ENCODE measurements at regions not wholly inside any gene's neighbourhood (a gene's known extent, or its start where the extent isn't known, plus 50 kb on each side); places are given as distances from the start of the nearest gene placed in this dataset.
"Not testable (repeated sequence)": the region's sequence is repeated elsewhere in the genome, so short reads cannot be mapped to it uniquely, and the experiment has no call there.

DNA sequence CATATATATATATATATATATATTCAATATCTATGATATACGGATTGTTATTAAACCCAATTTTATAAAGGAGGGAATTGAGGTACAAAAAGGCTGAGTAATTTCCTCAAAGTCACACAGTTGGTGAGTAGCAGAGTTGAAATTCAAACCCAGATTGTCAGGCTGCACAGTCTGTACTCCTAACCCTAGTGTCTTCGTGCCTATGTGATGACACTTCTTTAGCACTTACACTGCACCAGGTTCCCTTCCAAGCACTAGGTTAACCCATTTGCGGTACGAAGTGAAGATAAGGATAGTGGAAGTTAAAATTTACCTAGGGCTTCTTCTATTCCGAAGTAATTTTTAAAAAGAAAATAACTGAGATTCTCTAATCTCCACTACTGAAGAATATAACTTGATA, 125.1 kb upstream of the TSPAN8 start:
- H3K9me3 Mint-ChIP-seq: peaks cover 0 to 8% (median 4%) of the 10 kb centered on the region in 3 donors
- H3K4me1 Mint-ChIP-seq: no peaks in the 10 kb centered on the region
- CTCF ChIA-PET: no interaction called here
- no peak overlapping the region for H3K27ac ChIP-seq (ENCODE audit: low read length)
- no peak overlapping the region for H3K27ac Mint-ChIP-seq
- POLR2A ChIA-PET: no interaction called here
- no peaks in the 10 kb centered on the region for H3K36me3 Mint-ChIP-seq
- H3K27me3 Mint-ChIP-seq: no peaks in the 10 kb centered on the region
- ATAC-seq (replicated peaks in 1 of 4): no peak
- no CpG with 5 or more reads among the region's 5 CpGs for WGBS (ENCODE audit: insufficient coverage)
- H3K4me3 Mint-ChIP-seq: no peak overlapping the region
- H3K9me3 ChIP-seq: no peaks in the 10 kb centered on the region
- no peaks in the 10 kb centered on the region for H3K4me1 ChIP-seq (ENCODE audit: control insufficient read depth in 1 of 2, extremely low read depth in 1 of 2, insufficient read depth in 2 of 2, low read length in 2 of 2)
- no peak for DNase-seq
- H3K4me3 ChIP-seq (ENCODE audit: control insufficient read depth in 1 of 2, extremely low read depth in 1 of 2, low read length in 1 of 2): no peak overlapping the region
- H3K27me3 ChIP-seq (replicated peaks in 1 of 2; ENCODE audit: control insufficient read depth in 2 of 2, extremely low read depth in 1 of 2, insufficient read depth in 2 of 2, low read length in 1 of 2): no peaks in the 10 kb centered on the region
- H3K36me3 ChIP-seq (ENCODE audit: control insufficient read depth in 2 of 2, extremely low read depth in 1 of 2, insufficient read depth in 1 of 2, low read length in 1 of 2): no peaks in the 10 kb centered on the region

DNA sequence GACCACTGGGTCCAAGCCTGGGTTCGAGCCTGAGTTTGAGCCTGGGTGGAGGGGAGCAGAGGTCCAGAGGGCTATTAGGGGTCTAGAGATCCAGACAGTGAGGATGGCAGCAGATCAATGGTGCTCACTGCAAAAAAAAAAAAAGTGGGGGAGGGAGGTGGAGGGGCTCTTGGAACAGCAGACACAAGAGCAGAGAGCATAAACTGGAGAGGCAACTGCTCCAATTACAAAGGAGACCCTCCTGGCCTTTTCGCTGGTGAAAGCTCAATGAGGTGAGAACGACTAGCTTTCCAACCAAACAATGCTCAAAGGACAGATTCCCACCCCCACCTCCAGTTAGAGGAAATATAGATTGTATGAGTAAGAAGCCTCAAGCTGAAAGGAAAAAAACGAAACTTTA, 124.2 kb upstream of the TSPAN8 start:
- Mint-ChIP-seq H3K4me3 (no peak overlapping the region), H3K27ac (no peak overlapping the region), H3K9me3 (peaks cover 0 to 8% (median under 1%) of the 10 kb centered on the region in 3 donors), H3K27me3 (no peaks in the 10 kb centered on the region), H3K36me3 (no peaks in the 10 kb centered on the region), H3K4me1 (no peaks in the 10 kb centered on the region)
- POLR2A ChIA-PET: interaction anchor here in 1 of 2 donors (0.6 kb wide), 1 partner anchor 100 kb away, joined by 4 read pairs; no protein-coding TSS in a partner anchor
- DNase-seq (no peak), ATAC-seq (replicated peaks in 1 of 4) (no peak)
- Histone ChIP-seq H3K27ac (ENCODE audit: low read length) (no peak overlapping the region), H3K36me3 (ENCODE audit: control insufficient read depth in 2 of 2, extremely low read depth in 1 of 2, insufficient read depth in 1 of 2, low read length in 1 of 2) (no peaks in the 10 kb centered on the region), H3K9me3 (no peaks in the 10 kb centered on the region), H3K4me3 (ENCODE audit: control insufficient read depth in 1 of 2, extremely low read depth in 1 of 2, low read length in 1 of 2) (no peak overlapping the region), H3K4me1 (ENCODE audit: control insufficient read depth in 1 of 2, extremely low read depth in 1 of 2, insufficient read depth in 2 of 2, low read length in 2 of 2) (no peaks in the 10 kb centered on the region), H3K27me3 (replicated peaks in 1 of 2; ENCODE audit: control insufficient read depth in 2 of 2, extremely low read depth in 1 of 2, insufficient read depth in 2 of 2, low read length in 1 of 2) (no peaks in the 10 kb centered on the region)
- CTCF ChIA-PET: no interaction called here
- 43% methylated on average over 1 of the region's 4 CpGs for WGBS (ENCODE audit: insufficient coverage)

DNA sequence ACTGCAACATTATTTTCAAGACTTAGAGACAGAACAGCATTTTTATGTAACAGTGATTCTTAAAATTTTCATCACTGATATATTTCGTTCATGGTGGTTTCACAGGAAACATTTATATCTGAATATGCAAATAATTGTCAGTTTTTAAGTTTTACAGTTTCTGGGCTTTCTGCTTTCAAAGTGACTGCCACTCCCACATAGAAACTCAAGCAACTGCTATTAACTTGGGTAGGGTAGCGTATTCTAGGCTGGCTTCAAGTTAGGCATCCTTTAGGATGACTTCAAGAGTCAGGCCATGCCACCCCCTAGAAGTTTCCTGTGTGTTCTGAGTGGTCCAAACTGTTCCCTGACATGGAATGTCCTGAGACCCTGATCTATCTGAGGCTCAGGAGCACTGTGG, 123.6 kb upstream of the TSPAN8 start:
- no peaks in the 10 kb centered on the region for H3K9me3 ChIP-seq
- Mint-ChIP-seq H3K9me3 (peaks cover 0 to 8% (median 0%) of the 10 kb centered on the region in 3 donors), H3K36me3 (no peaks in the 10 kb centered on the region), H3K4me1 (no peaks in the 10 kb centered on the region), H3K4me3 (no peak overlapping the region), H3K27ac (no peak overlapping the region), H3K27me3 (no peaks in the 10 kb centered on the region)
- no peak overlapping the region for H3K4me3 ChIP-seq (ENCODE audit: control insufficient read depth in 1 of 2, extremely low read depth in 1 of 2, low read length in 1 of 2)
- POLR2A ChIA-PET: interaction anchor here in 1 of 2 donors (0.6 kb wide), 1 partner anchor 99 kb away, joined by 4 read pairs; no protein-coding TSS in a partner anchor
- no peaks in the 10 kb centered on the region for H3K36me3 ChIP-seq (ENCODE audit: control insufficient read depth in 2 of 2, extremely low read depth in 1 of 2, insufficient read depth in 1 of 2, low read length in 1 of 2)
- no peak overlapping the region for H3K27ac ChIP-seq (ENCODE audit: low read length)
- no CpG with 5 or more reads among the region's 2 CpGs for WGBS (ENCODE audit: insufficient coverage)
- no peak for DNase-seq
- CTCF ChIA-PET: no interaction called here
- no peak for ATAC-seq (replicated peaks in 1 of 4)
- H3K27me3 ChIP-seq (replicated peaks in 1 of 2; ENCODE audit: control insufficient read depth in 2 of 2, extremely low read depth in 1 of 2, insufficient read depth in 2 of 2, low read length in 1 of 2): no peaks in the 10 kb centered on the region
- H3K4me1 ChIP-seq (ENCODE audit: control insufficient read depth in 1 of 2, extremely low read depth in 1 of 2, insufficient read depth in 2 of 2, low read length in 2 of 2): no peaks in the 10 kb centered on the region

DNA sequence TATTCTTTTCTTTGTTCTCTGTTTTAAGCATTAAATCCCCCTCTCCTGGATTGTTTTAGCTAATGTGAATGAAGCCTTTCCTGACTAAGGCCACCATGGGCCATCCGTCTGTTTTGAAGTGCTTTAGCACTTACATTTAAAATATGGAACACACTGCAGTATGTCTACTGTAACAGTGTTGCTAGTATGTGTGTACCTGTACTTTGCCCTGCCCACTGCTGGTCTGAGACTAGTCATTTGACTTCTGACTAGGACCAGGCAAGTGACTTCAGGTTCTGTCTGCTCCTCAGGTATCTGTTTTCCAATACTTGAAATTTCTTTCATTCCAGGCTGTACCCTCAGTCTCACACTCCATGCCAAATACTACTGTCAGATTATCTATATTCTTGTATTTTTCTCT, 120.1 kb upstream of the TSPAN8 start:
- Mint-ChIP-seq H3K36me3 (no peaks in the 10 kb centered on the region), H3K27ac (no peak overlapping the region), H3K27me3 (no peaks in the 10 kb centered on the region), H3K9me3 (peaks cover 0 to 3% (median 0%) of the 10 kb centered on the region in 3 donors), H3K4me3 (no peak overlapping the region), H3K4me1 (no peaks in the 10 kb centered on the region)
- ChIA-PET CTCF (no interaction called here), POLR2A (no interaction called here)
- H3K27ac ChIP-seq (ENCODE audit: low read length): no peak overlapping the region
- ATAC-seq (replicated peaks in 1 of 4) (no peak), DNase-seq (no peak)
- H3K4me3 ChIP-seq (ENCODE audit: control insufficient read depth in 1 of 2, extremely low read depth in 1 of 2, low read length in 1 of 2): no peak overlapping the region
- H3K4me1 ChIP-seq (ENCODE audit: control insufficient read depth in 1 of 2, extremely low read depth in 1 of 2, insufficient read depth in 2 of 2, low read length in 2 of 2): no peaks in the 10 kb centered on the region
- no peaks in the 10 kb centered on the region for H3K36me3 ChIP-seq (ENCODE audit: control insufficient read depth in 2 of 2, extremely low read depth in 1 of 2, insufficient read depth in 1 of 2, low read length in 1 of 2)
- no peaks in the 10 kb centered on the region for H3K27me3 ChIP-seq (replicated peaks in 1 of 2; ENCODE audit: control insufficient read depth in 2 of 2, extremely low read depth in 1 of 2, insufficient read depth in 2 of 2, low read length in 1 of 2)
- H3K9me3 ChIP-seq: no peaks in the 10 kb centered on the region
- WGBS (ENCODE audit: insufficient coverage): no CpG with 5 or more reads among the region's 1 CpG

DNA sequence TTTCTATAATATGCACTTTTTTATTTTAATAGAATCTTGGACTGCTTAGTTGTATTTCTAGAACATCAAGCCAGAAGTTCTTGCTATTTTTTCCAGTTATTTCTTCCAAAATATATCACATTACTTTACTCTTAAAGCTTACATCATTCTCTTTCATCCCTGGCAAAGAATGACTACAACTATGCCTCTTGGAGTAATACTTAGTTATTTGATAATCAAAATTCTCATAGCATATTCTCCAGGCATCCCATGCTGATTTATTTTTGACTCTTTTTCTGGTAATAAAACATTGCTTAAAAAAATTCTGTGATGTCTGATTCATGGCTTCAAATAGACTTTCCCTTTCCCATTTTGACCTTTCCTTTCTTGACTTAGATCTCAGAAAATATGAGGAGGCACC, 118.7 kb upstream of the TSPAN8 start:
- POLR2A ChIA-PET: no interaction called here
- no peak overlapping the region for H3K4me3 Mint-ChIP-seq
- H3K36me3 ChIP-seq (ENCODE audit: control insufficient read depth in 2 of 2, extremely low read depth in 1 of 2, insufficient read depth in 1 of 2, low read length in 1 of 2): no peaks in the 10 kb centered on the region

DNA sequence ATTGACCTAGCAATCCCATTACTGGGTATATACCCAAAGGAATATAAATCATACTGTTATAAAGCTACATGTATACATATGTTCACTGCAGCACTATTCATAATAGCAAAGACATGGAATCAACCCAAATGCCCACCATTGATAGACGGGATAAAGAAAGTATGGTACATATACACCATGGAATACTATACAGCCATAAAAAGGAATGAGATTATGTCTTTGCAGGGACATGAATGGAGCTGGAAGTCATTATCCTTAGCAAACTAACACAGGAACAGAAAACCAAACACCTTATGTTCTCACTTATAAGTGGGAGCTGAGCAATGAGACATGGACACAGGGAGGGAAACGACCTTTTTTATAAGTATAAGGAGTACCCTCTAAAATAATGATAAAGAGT, 113.0 kb upstream of the TSPAN8 start:
- H3K36me3 ChIP-seq (ENCODE audit: control insufficient read depth in 2 of 2, extremely low read depth in 1 of 2, insufficient read depth in 1 of 2, low read length in 1 of 2); H3K27me3 Mint-ChIP-seq; H3K9me3 Mint-ChIP-seq; CTCF ChIA-PET; H3K4me3 Mint-ChIP-seq; POLR2A ChIA-PET; H3K27ac Mint-ChIP-seq; H3K9me3 ChIP-seq; H3K4me1 ChIP-seq (ENCODE audit: control insufficient read depth in 1 of 2, extremely low read depth in 1 of 2, insufficient read depth in 2 of 2, low read length in 2 of 2); H3K27me3 ChIP-seq (replicated peaks in 1 of 2; ENCODE audit: control insufficient read depth in 2 of 2, extremely low read depth in 1 of 2, insufficient read depth in 2 of 2, low read length in 1 of 2); DNase-seq; H3K4me3 ChIP-seq (ENCODE audit: control insufficient read depth in 1 of 2, extremely low read depth in 1 of 2, low read length in 1 of 2); ATAC-seq (replicated peaks in 1 of 4); H3K36me3 Mint-ChIP-seq; H3K4me1 Mint-ChIP-seq; H3K27ac ChIP-seq (ENCODE audit: low read length): not testable (repeated sequence)
- WGBS (ENCODE audit: insufficient coverage): no CpG with 5 or more reads among the region's 2 CpGs

More for the DNA sequence above, 118.7 kb upstream of the TSPAN8 start:
- Histone ChIP-seq H3K4me1 (ENCODE audit: control insufficient read depth in 1 of 2, extremely low read depth in 1 of 2, insufficient read depth in 2 of 2, low read length in 2 of 2) (no peaks in the 10 kb centered on the region), H3K27ac (ENCODE audit: low read length) (no peak overlapping the region), H3K9me3 (no peaks in the 10 kb centered on the region), H3K4me3 (ENCODE audit: control insufficient read depth in 1 of 2, extremely low read depth in 1 of 2, low read length in 1 of 2) (no peak overlapping the region), H3K27me3 (replicated peaks in 1 of 2; ENCODE audit: control insufficient read depth in 2 of 2, extremely low read depth in 1 of 2, insufficient read depth in 2 of 2, low read length in 1 of 2) (no peaks in the 10 kb centered on the region)
- ATAC-seq (replicated peaks in 1 of 4): no peak
- Mint-ChIP-seq H3K27ac (no peak overlapping the region), H3K4me1 (no peaks in the 10 kb centered on the region), H3K9me3 (peaks cover 0 to 7% (median 2%) of the 10 kb centered on the region in 3 donors), H3K36me3 (no peaks in the 10 kb centered on the region), H3K27me3 (no peaks in the 10 kb centered on the region)
- no peak for DNase-seq
- CTCF ChIA-PET: no interaction called here

DNA sequence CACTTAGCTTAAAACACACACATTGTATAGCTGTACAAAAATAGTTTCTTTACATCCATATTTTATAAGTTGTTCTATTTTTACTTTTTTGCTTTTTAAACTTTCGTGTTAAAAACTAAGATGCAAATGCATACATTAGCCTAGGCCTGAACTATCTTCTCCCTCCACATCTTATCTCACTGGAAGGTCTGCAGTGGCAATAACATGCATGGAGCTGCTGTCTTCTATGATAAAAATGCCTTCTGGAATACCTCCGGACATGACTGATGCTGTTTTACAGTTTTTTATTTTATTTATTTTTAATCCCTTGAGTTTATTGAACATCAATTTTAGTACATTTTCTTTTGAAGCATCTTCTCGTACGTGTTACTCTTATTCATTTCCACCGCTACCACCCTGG, 112.3 kb upstream of the TSPAN8 start:
- Histone ChIP-seq H3K27me3 (replicated peaks in 1 of 2; ENCODE audit: control insufficient read depth in 2 of 2, extremely low read depth in 1 of 2, insufficient read depth in 2 of 2, low read length in 1 of 2) (no peaks in the 10 kb centered on the region), H3K36me3 (ENCODE audit: control insufficient read depth in 2 of 2, extremely low read depth in 1 of 2, insufficient read depth in 1 of 2, low read length in 1 of 2) (no peaks in the 10 kb centered on the region), H3K27ac (ENCODE audit: low read length) (no peak overlapping the region), H3K4me3 (ENCODE audit: control insufficient read depth in 1 of 2, extremely low read depth in 1 of 2, low read length in 1 of 2) (no peak overlapping the region), H3K9me3 (no peaks in the 10 kb centered on the region), H3K4me1 (ENCODE audit: control insufficient read depth in 1 of 2, extremely low read depth in 1 of 2, insufficient read depth in 2 of 2, low read length in 2 of 2) (no peaks in the 10 kb centered on the region)
- DNase-seq: no peak
- no peaks in the 10 kb centered on the region for H3K36me3 Mint-ChIP-seq
- H3K27me3 Mint-ChIP-seq: no peaks in the 10 kb centered on the region
- ChIA-PET CTCF (no interaction called here), POLR2A (no interaction called here)
- H3K4me3 Mint-ChIP-seq: no peak overlapping the region
- H3K9me3 Mint-ChIP-seq: peaks cover 6 to 8% (median 7%) of the 10 kb centered on the region in 3 donors
- ATAC-seq (replicated peaks in 1 of 4): no peak
- H3K27ac Mint-ChIP-seq: no peak overlapping the region
- H3K4me1 Mint-ChIP-seq: no peaks in the 10 kb centered on the region
- whole genome bisulfite sequencing (ENCODE audit: insufficient coverage): no CpG with 5 or more reads among the region's 5 CpGs

Data from T-cell (primary cell).